Endothelial cell of umbilical vein (primary cell): ENCODE measurements at regions not wholly inside any gene's neighbourhood (a gene's known extent, or its start where the extent isn't known, plus 50 kb on each side); places are given as distances from the start of the nearest gene placed in this dataset.

Source experiments
- EZH2 ChIP-seq: IDR thresholded peaks from 2 replicates; pipeline ENCODE4 v1.6.1; 2012; ENCODE audit warnings: borderline replicate concordance, low read depth, mild to moderate bottlenecking, moderate library complexity, low read length, inconsistent platforms; ENCODE audit not compliant: severe bottlenecking
- MYC ChIP-seq: IDR thresholded peaks from one replicate; pipeline ENCODE4 v1.6.1; 2011; ENCODE audit warnings: mild to moderate bottlenecking, low read depth, low read length
- TF ChIP-seq, protein P1 (sequence below), 2 donors: IDR thresholded peaks; 1 replicate in 1 of 2; 2 replicates in 1 of 2; pipeline ENCODE4 v1.5.1; 2011; ENCODE audit warnings: low read length in 2 of 2, mild to moderate bottlenecking in 2 of 2, moderate library complexity in 2 of 2, control low read depth in 1 of 2, inconsistent platforms in 1 of 2, low read depth in 1 of 2; ENCODE audit not compliant: insufficient read depth in 1 of 2; ENCODE audit errors: extremely low read depth in 1 of 2
- TF ChIP-seq, protein P2 (sequence below): IDR thresholded peaks from 2 replicates; pipeline ENCODE4 v1.6.1; 2011; ENCODE audit not compliant: insufficient read depth, insufficient read length

DNA sequence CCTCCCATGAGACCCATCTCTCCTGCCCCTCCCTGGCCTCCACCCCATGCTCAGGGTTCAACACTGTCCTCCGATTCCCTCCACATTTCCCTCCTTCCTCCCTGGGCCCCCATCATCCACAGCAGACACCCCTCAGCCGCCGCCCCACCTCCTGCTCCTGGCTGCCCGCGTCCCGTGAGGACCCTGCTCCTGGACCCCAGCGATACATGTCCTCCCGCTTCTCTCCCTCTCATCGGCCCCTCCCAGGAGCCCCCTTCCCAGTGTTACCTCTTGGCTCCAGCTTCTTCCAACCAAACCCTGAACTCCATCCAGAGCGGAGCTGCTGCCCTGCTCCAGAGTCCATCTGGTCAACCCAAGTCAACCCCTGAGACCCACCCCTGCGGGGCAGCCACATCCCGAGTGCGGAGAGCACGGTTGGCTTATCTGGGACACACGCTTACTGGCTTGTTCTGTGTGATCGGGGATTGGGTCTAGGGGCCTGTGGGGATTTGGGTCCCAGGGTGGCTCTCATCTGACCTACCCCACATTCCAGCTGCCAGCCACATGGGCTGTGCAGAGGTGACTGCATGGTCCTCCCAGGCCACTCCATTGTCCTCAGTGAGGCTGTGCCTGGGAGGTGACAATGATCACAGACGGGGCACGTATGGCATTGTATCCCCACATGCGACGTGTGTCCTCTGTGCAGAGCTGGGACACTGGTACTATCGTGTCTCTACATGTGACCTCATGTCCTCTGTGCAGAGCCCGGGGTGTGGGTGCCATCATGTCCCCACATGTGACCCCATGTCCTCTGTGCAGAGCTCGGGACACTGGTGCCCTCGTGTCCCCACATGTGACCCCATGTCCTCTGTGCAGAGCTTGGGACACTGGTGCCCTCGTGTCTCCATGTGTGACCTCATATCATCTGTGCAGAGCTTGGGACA, 333.6 kb downstream of the ADGRD1 start:
- TF ChIP-seq, protein P1, sequence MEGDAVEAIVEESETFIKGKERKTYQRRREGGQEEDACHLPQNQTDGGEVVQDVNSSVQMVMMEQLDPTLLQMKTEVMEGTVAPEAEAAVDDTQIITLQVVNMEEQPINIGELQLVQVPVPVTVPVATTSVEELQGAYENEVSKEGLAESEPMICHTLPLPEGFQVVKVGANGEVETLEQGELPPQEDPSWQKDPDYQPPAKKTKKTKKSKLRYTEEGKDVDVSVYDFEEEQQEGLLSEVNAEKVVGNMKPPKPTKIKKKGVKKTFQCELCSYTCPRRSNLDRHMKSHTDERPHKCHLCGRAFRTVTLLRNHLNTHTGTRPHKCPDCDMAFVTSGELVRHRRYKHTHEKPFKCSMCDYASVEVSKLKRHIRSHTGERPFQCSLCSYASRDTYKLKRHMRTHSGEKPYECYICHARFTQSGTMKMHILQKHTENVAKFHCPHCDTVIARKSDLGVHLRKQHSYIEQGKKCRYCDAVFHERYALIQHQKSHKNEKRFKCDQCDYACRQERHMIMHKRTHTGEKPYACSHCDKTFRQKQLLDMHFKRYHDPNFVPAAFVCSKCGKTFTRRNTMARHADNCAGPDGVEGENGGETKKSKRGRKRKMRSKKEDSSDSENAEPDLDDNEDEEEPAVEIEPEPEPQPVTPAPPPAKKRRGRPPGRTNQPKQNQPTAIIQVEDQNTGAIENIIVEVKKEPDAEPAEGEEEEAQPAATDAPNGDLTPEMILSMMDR (IDR thresholded peaks at IDR 0.05; ENCODE audit: extremely low read depth in 1 of 2, insufficient read depth in 1 of 2, low read depth in 1 of 2, low read length in 2 of 2) = no peak
- TF ChIP-seq MYC = no peak
- TF ChIP-seq EZH2 = no peak
- TF ChIP-seq, protein P2, sequence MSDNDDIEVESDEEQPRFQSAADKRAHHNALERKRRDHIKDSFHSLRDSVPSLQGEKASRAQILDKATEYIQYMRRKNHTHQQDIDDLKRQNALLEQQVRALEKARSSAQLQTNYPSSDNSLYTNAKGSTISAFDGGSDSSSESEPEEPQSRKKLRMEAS = no peak
